GM19463 (cell line): ENCODE measurements at regions not wholly inside any gene's neighbourhood (a gene's known extent, or its start where the extent isn't known, plus 50 kb on each side); places are given as distances from the start of the nearest gene placed in this dataset.
"Not testable (repeated sequence)": the region's sequence is repeated elsewhere in the genome, so short reads cannot be mapped to it uniquely, and the experiment has no call there.

ENCODE experiments used
- ATAC-seq: cut with Tn5 transposase; IDR thresholded peaks from one replicate; pipeline ENCODE4 v1.9.1; 2021; ENCODE audit warnings: mild to moderate bottlenecking, moderate library complexity; ENCODE audit not compliant: unreplicated experiment

- no peak for ATAC-seq
Measured at GRCh38 chr6:67883500-67884366, 751.3 kb upstream of the ADGRB3 start.

- ATAC-seq, result no peak
Measured at GRCh38 chr6:67882436-67883311, 752.4 kb upstream of the ADGRB3 start.

GRCh38 chr6:67881706-67882065 is 753.4 kb upstream of the ADGRB3 start:
- no peak for ATAC-seq

- no peak for ATAC-seq
Measured at GRCh38 chr6:67880939-67881705, 754.0 kb upstream of the ADGRB3 start.

- not testable (repeated sequence) for ATAC-seq
Measured at GRCh38 chr6:67880343-67880742, 754.7 kb upstream of the ADGRB3 start.

GRCh38 chr6:67879928-67880327 is 755.2 kb upstream of the ADGRB3 start:
- ATAC-seq, result not testable (repeated sequence)

GRCh38 chr6:67879105-67879904 is 755.8 kb upstream of the ADGRB3 start:
- ATAC-seq, result not testable (repeated sequence)

GRCh38 chr6:67878216-67878615 is 756.9 kb upstream of the ADGRB3 start:
- not testable (repeated sequence) for ATAC-seq

GRCh38 chr6:67877288-67877687 is 757.8 kb upstream of the ADGRB3 start:
- no peak for ATAC-seq

GRCh38 chr6:67875877-67876383 is 759.2 kb upstream of the ADGRB3 start:
- no peak for ATAC-seq

GRCh38 chr6:67870321-67870720 is 764.8 kb upstream of the ADGRB3 start:
- ATAC-seq, result no peak

- ATAC-seq, result no peak
Measured at GRCh38 chr6:67863346-67863745, 771.7 kb upstream of the ADGRB3 start.

- ATAC-seq, result no peak
Measured at GRCh38 chr6:67854098-67854497, 781.0 kb upstream of the ADGRB3 start.

GRCh38 chr6:67839818-67840217 is 795.3 kb upstream of the ADGRB3 start:
- no peak for ATAC-seq

GRCh38 chr6:67825201-67825895 is 809.7 kb upstream of the ADGRB3 start:
- ATAC-seq, result no peak

- no peak for ATAC-seq
Measured at GRCh38 chr6:67818322-67818721, 816.8 kb upstream of the ADGRB3 start.

- no peak for ATAC-seq
Measured at GRCh38 chr6:67815623-67816022, 819.5 kb upstream of the ADGRB3 start.

GRCh38 chr6:67814262-67814661 is 820.8 kb upstream of the ADGRB3 start:
- no peak for ATAC-seq

- no peak for ATAC-seq
Measured at GRCh38 chr6:67812693-67813092, 822.4 kb upstream of the ADGRB3 start.
